Panc1 (cell line): ENCODE measurements at regions not wholly inside any gene's neighbourhood (a gene's known extent, or its start where the extent isn't known, plus 50 kb on each side); places are given as distances from the start of the nearest gene placed in this dataset.

Source experiments
- CTCF ChIP-seq: fragments of 450-650 bp; IDR thresholded peaks from 2 replicates; pipeline ENCODE4 v1.5.1; 2017; ENCODE audit warnings: mild to moderate bottlenecking
- POLR2AphosphoS5 ChIP-seq: IDR thresholded peaks from 2 replicates; pipeline ENCODE4 v1.6.1; 2012; ENCODE audit warnings: mild to moderate bottlenecking, low read depth, low read length, moderate library complexity
- TCF7L2 ChIP-seq: IDR thresholded peaks from 2 replicates; pipeline ENCODE4 v1.6.1; 2011; ENCODE audit warnings: mild to moderate bottlenecking, low read depth, low read length, inconsistent platforms

DNA sequence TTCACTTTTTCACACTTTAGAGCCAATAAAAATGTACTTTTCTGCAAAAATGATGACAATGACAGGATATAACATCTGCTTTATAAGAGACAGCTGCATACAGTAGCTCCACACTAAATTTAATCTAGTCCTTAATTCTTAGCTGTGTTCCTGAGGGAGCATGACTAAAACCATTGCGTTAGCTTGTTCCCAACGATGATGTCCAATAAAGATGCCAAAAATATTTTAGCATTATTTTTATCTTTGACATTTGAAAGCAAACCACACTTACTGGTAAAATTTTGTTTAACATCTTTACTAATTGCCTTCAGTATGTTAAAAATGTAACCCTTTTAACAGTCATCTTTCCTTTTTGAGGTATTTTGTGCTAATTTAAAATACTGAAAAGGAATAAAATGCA, 382.7 kb downstream of the CHSY3 start:
- TF ChIP-seq CTCF, result no peak
- TF ChIP-seq TCF7L2, result no peak
- no peak for TF ChIP-seq POLR2AphosphoS5
